DMS53 treated with DMSO at 0.1 percent for 48 hours (cell line): ENCODE measurements at regions not wholly inside any gene's neighbourhood (a gene's known extent, or its start where the extent isn't known, plus 50 kb on each side); places are given as distances from the start of the nearest gene placed in this dataset.

Source experiments
- DNase-seq: peaks from one replicate; lab custom pipeline; 2025; ENCODE audit not compliant: unreplicated experiment; lab: John Stamatoyannopoulos, UW

- DNase-seq = no peak
These were observed 156.1 kb downstream of the LURAP1L start for GRCh38 chr9:12930906-12931305.

GRCh38 chr9:12933957-12934356 lies 159.1 kb downstream of the LURAP1L start:
- DNase-seq = no peak

GRCh38 chr9:12934545-12935272 lies 159.9 kb downstream of the LURAP1L start:
- no peak for DNase-seq

- no peak for DNase-seq
These were observed 160.9 kb downstream of the LURAP1L start for GRCh38 chr9:12935714-12936113.

- no peak for DNase-seq
These were observed 179.6 kb downstream of the LURAP1L start for GRCh38 chr9:12954441-12954840.

- DNase-seq = no peak
These were observed 180.8 kb downstream of the LURAP1L start for GRCh38 chr9:12955510-12956163.

GRCh38 chr9:12956261-12956660 lies 181.4 kb downstream of the LURAP1L start:
- DNase-seq = no peak

- DNase-seq = no peak
These were observed 182.0 kb downstream of the LURAP1L start for GRCh38 chr9:12956805-12957204.

GRCh38 chr9:12958279-12958678 lies 183.5 kb downstream of the LURAP1L start:
- no peak for DNase-seq

GRCh38 chr9:12958708-12959107 lies 183.9 kb downstream of the LURAP1L start:
- no peak for DNase-seq

- no peak for DNase-seq
These were observed 186.5 kb downstream of the LURAP1L start for GRCh38 chr9:12961276-12961809.

GRCh38 chr9:12963537-12963936 lies 188.7 kb downstream of the LURAP1L start:
- no peak for DNase-seq

GRCh38 chr9:12964271-12964670 lies 189.5 kb downstream of the LURAP1L start:
- DNase-seq = no peak

GRCh38 chr9:12965303-12965702 lies 190.5 kb downstream of the LURAP1L start:
- DNase-seq = no peak

GRCh38 chr9:12968093-12968492 lies 193.3 kb downstream of the LURAP1L start:
- DNase-seq = no peak

GRCh38 chr9:12972608-12973589 lies 198.1 kb downstream of the LURAP1L start:
- no peak for DNase-seq

GRCh38 chr9:12973710-12974109 lies 198.9 kb downstream of the LURAP1L start:
- DNase-seq = no peak

GRCh38 chr9:12974671-12975070 lies 199.9 kb downstream of the LURAP1L start:
- no peak for DNase-seq

GRCh38 chr9:12975496-12975895 lies 200.7 kb downstream of the LURAP1L start:
- DNase-seq = no peak

GRCh38 chr9:12980085-12980851 lies 205.4 kb downstream of the LURAP1L start:
- no peak for DNase-seq

- DNase-seq = no peak
These were observed 213.4 kb downstream of the LURAP1L start for GRCh38 chr9:12988258-12988657.
